ENCODE measurements at regions not wholly inside any gene's neighbourhood (a gene's known extent, or its start where the extent isn't known, plus 50 kb on each side); places are given as distances from the start of the nearest gene placed in this dataset.

GRCh38 chr9:116090030-116090770 is 63.4 kb upstream of the PAPPA start:
- Histone ChIP-seq H3K18ac (ENCODE audit: low read length) (no peak overlapping the region), H2BK15ac (replicated peaks; ENCODE audit: low read depth) (no peak overlapping the region), H3K79me2 (ENCODE audit: control insufficient read depth, insufficient read depth, low read length) (no peaks in the 10 kb centered on the region), H3K4me2 (ENCODE audit: low read length) (no peak overlapping the region), H3K4me3 (ENCODE audit: low read length) (no peak overlapping the region), H2BK5ac (ENCODE audit: low read length) (no peak overlapping the region), H3K9ac (ENCODE audit: low read length) (no peak overlapping the region), H2AK5ac (ENCODE audit: low read length) (no peak overlapping the region), H3K27me3 (ENCODE audit: insufficient read depth, low read length, poor library complexity) (no peaks in the 10 kb centered on the region), H3K27ac (ENCODE audit: low read depth, low read length) (no peak overlapping the region), H3K4me1 (ENCODE audit: control insufficient read depth, low read depth, low read length) (no peaks in the 10 kb centered on the region), H3K4ac (ENCODE audit: low read depth, low read length) (no peak overlapping the region), H3K23ac (ENCODE audit: low read length) (no peak overlapping the region), H4K5ac (ENCODE audit: low read length) (no peak overlapping the region), H3K79me1 (ENCODE audit: low read length) (no peaks in the 10 kb centered on the region), H3K36me3 (ENCODE audit: control insufficient read depth, insufficient read depth, low read length) (no peaks in the 10 kb centered on the region), H4K8ac (ENCODE audit: low read depth, low read length) (no peak overlapping the region), H3K56ac (ENCODE audit: low read length) (no peak overlapping the region), H2BK120ac (ENCODE audit: low read depth, low read length) (no peak overlapping the region)
- no CpG with 5 or more reads among the region's 1 CpG for WGBS (ENCODE audit: extremely low coverage, insufficient coverage, low lambda C conversion rate)
- DNase-seq, result no peak

- no peak overlapping the region for H2BK120ac ChIP-seq (ENCODE audit: low read depth, low read length)
- no peaks in the 10 kb centered on the region for H3K79me2 ChIP-seq (ENCODE audit: control insufficient read depth, insufficient read depth, low read length)
- H3K18ac ChIP-seq (ENCODE audit: low read length), result no peak overlapping the region
- no peaks in the 10 kb centered on the region for H3K27me3 ChIP-seq (ENCODE audit: insufficient read depth, low read length, poor library complexity)
- no peak overlapping the region for H2BK5ac ChIP-seq (ENCODE audit: low read length)
- H2BK15ac ChIP-seq (replicated peaks; ENCODE audit: low read depth), result no peak overlapping the region
- H3K9ac ChIP-seq (ENCODE audit: low read length), result no peak overlapping the region
- no peak overlapping the region for H2AK5ac ChIP-seq (ENCODE audit: low read length)
- H3K36me3 ChIP-seq (ENCODE audit: control insufficient read depth, insufficient read depth, low read length), result no peaks in the 10 kb centered on the region
- no peak overlapping the region for H3K4ac ChIP-seq (ENCODE audit: low read depth, low read length)
- no peak overlapping the region for H3K27ac ChIP-seq (ENCODE audit: low read depth, low read length)
- no peak overlapping the region for H3K23ac ChIP-seq (ENCODE audit: low read length)
- no peak overlapping the region for H3K4me3 ChIP-seq (ENCODE audit: low read length)
- no peak overlapping the region for H3K4me2 ChIP-seq (ENCODE audit: low read length)
- peaks cover 2% of the 10 kb centered on the region for H3K4me1 ChIP-seq (ENCODE audit: control insufficient read depth, low read depth, low read length)
- H3K56ac ChIP-seq (ENCODE audit: low read length), result no peak overlapping the region
- no peak overlapping the region for H4K5ac ChIP-seq (ENCODE audit: low read length)
- no peak overlapping the region for H4K8ac ChIP-seq (ENCODE audit: low read depth, low read length)
- H3K79me1 ChIP-seq (ENCODE audit: low read length), result no peaks in the 10 kb centered on the region
- no peak for DNase-seq
These were observed 58.7 kb upstream of the PAPPA start for GRCh38 chr9:116094846-116095245.

- H3K27me3 ChIP-seq (ENCODE audit: insufficient read depth, low read length, poor library complexity), result no peaks in the 10 kb centered on the region
- no peak overlapping the region for H3K4me3 ChIP-seq (ENCODE audit: low read length)
- no peak overlapping the region for H2BK15ac ChIP-seq (replicated peaks; ENCODE audit: low read depth)
- no peak overlapping the region for H3K9ac ChIP-seq (ENCODE audit: low read length)
- H3K4me1 ChIP-seq (ENCODE audit: control insufficient read depth, low read depth, low read length), result peaks cover 2% of the 10 kb centered on the region
- H2BK120ac ChIP-seq (ENCODE audit: low read depth, low read length), result no peak overlapping the region
- no peaks in the 10 kb centered on the region for H3K79me2 ChIP-seq (ENCODE audit: control insufficient read depth, insufficient read depth, low read length)
- no peaks in the 10 kb centered on the region for H3K79me1 ChIP-seq (ENCODE audit: low read length)
- H3K4me2 ChIP-seq (ENCODE audit: low read length), result no peak overlapping the region
- H2AK5ac ChIP-seq (ENCODE audit: low read length), result no peak overlapping the region
- H2BK5ac ChIP-seq (ENCODE audit: low read length), result no peak overlapping the region
- H3K18ac ChIP-seq (ENCODE audit: low read length), result no peak overlapping the region
- no peaks in the 10 kb centered on the region for H3K36me3 ChIP-seq (ENCODE audit: control insufficient read depth, insufficient read depth, low read length)
- H3K4ac ChIP-seq (ENCODE audit: low read depth, low read length), result no peak overlapping the region
- no peak overlapping the region for H3K56ac ChIP-seq (ENCODE audit: low read length)
- no peak for DNase-seq
- WGBS (ENCODE audit: extremely low coverage, insufficient coverage, low lambda C conversion rate), result no CpG with 5 or more reads among the region's 2 CpGs
- H3K27ac ChIP-seq (ENCODE audit: low read depth, low read length), result no peak overlapping the region
- H4K8ac ChIP-seq (ENCODE audit: low read depth, low read length), result no peak overlapping the region
- H3K23ac ChIP-seq (ENCODE audit: low read length), result no peak overlapping the region
- no peak overlapping the region for H4K5ac ChIP-seq (ENCODE audit: low read length)
These were observed 58.2 kb upstream of the PAPPA start for GRCh38 chr9:116095403-116095802.

- no peak overlapping the region for H2BK5ac ChIP-seq (ENCODE audit: low read length)
- peaks cover 2% of the 10 kb centered on the region for H3K4me1 ChIP-seq (ENCODE audit: control insufficient read depth, low read depth, low read length)
- H3K79me2 ChIP-seq (ENCODE audit: control insufficient read depth, insufficient read depth, low read length), result no peaks in the 10 kb centered on the region
- H4K8ac ChIP-seq (ENCODE audit: low read depth, low read length), result no peak overlapping the region
- H2BK15ac ChIP-seq (replicated peaks; ENCODE audit: low read depth), result no peak overlapping the region
- no peak overlapping the region for H2BK120ac ChIP-seq (ENCODE audit: low read depth, low read length)
- H2AK5ac ChIP-seq (ENCODE audit: low read length), result no peak overlapping the region
- H3K18ac ChIP-seq (ENCODE audit: low read length), result no peak overlapping the region
- DNase-seq, result no peak
- H3K27me3 ChIP-seq (ENCODE audit: insufficient read depth, low read length, poor library complexity), result no peaks in the 10 kb centered on the region
- H3K4me2 ChIP-seq (ENCODE audit: low read length), result no peak overlapping the region
- H3K79me1 ChIP-seq (ENCODE audit: low read length), result no peaks in the 10 kb centered on the region
- H3K36me3 ChIP-seq (ENCODE audit: control insufficient read depth, insufficient read depth, low read length), result no peaks in the 10 kb centered on the region
- H3K9ac ChIP-seq (ENCODE audit: low read length), result no peak overlapping the region
- no CpG with 5 or more reads among the region's 4 CpGs for WGBS (ENCODE audit: extremely low coverage, insufficient coverage, low lambda C conversion rate)
- no peak overlapping the region for H3K4me3 ChIP-seq (ENCODE audit: low read length)
- no peak overlapping the region for H3K56ac ChIP-seq (ENCODE audit: low read length)
- H3K27ac ChIP-seq (ENCODE audit: low read depth, low read length), result no peak overlapping the region
- no peak overlapping the region for H3K4ac ChIP-seq (ENCODE audit: low read depth, low read length)
- no peak overlapping the region for H3K23ac ChIP-seq (ENCODE audit: low read length)
- H4K5ac ChIP-seq (ENCODE audit: low read length), result no peak overlapping the region
These were observed 57.5 kb upstream of the PAPPA start for GRCh38 chr9:116096046-116096445.

- H4K8ac ChIP-seq (ENCODE audit: low read depth, low read length), result no peak overlapping the region
- no CpG with 5 or more reads among the region's 3 CpGs for WGBS (ENCODE audit: extremely low coverage, insufficient coverage, low lambda C conversion rate)
These were observed 56.7 kb upstream of the PAPPA start for GRCh38 chr9:116096853-116097252.

GRCh38 chr9:116098476-116098875 is 55.1 kb upstream of the PAPPA start:
- no CpG with 5 or more reads among the region's 5 CpGs for WGBS (ENCODE audit: extremely low coverage, insufficient coverage, low lambda C conversion rate)
- H3K79me1 ChIP-seq (ENCODE audit: low read length), result no peaks in the 10 kb centered on the region
- no peak overlapping the region for H4K5ac ChIP-seq (ENCODE audit: low read length)
- no peaks in the 10 kb centered on the region for H3K36me3 ChIP-seq (ENCODE audit: control insufficient read depth, insufficient read depth, low read length)
- H3K4ac ChIP-seq (ENCODE audit: low read depth, low read length), result no peak overlapping the region
- no peak overlapping the region for H3K56ac ChIP-seq (ENCODE audit: low read length)
- no peak overlapping the region for H3K9ac ChIP-seq (ENCODE audit: low read length)
- H2BK15ac ChIP-seq (replicated peaks; ENCODE audit: low read depth), result no peak overlapping the region
- no peak overlapping the region for H3K23ac ChIP-seq (ENCODE audit: low read length)
- H3K27me3 ChIP-seq (ENCODE audit: insufficient read depth, low read length, poor library complexity), result no peaks in the 10 kb centered on the region
- H2AK5ac ChIP-seq (ENCODE audit: low read length), result no peak overlapping the region
- no peaks in the 10 kb centered on the region for H3K79me2 ChIP-seq (ENCODE audit: control insufficient read depth, insufficient read depth, low read length)
- no peak overlapping the region for H3K4me2 ChIP-seq (ENCODE audit: low read length)
- no peak for DNase-seq
- H4K8ac ChIP-seq (ENCODE audit: low read depth, low read length), result no peak overlapping the region
- no peak overlapping the region for H2BK120ac ChIP-seq (ENCODE audit: low read depth, low read length)
- H3K4me1 ChIP-seq (ENCODE audit: control insufficient read depth, low read depth, low read length), result peaks cover 2% of the 10 kb centered on the region
- H2BK5ac ChIP-seq (ENCODE audit: low read length), result no peak overlapping the region
- H3K18ac ChIP-seq (ENCODE audit: low read length), result no peak overlapping the region
- H3K4me3 ChIP-seq (ENCODE audit: low read length), result no peak overlapping the region
- no peak overlapping the region for H3K27ac ChIP-seq (ENCODE audit: low read depth, low read length)

More at GRCh38 chr9:116096853-116097252, 56.7 kb upstream of the PAPPA start:
- Histone ChIP-seq H3K27me3 (ENCODE audit: insufficient read depth, low read length, poor library complexity) (no peaks in the 10 kb centered on the region), H4K5ac (ENCODE audit: low read length) (no peak overlapping the region), H3K4ac (ENCODE audit: low read depth, low read length) (no peak overlapping the region), H2AK5ac (ENCODE audit: low read length) (no peak overlapping the region), H2BK120ac (ENCODE audit: low read depth, low read length) (no peak overlapping the region), H3K79me2 (ENCODE audit: control insufficient read depth, insufficient read depth, low read length) (no peaks in the 10 kb centered on the region), H3K4me3 (ENCODE audit: low read length) (no peak overlapping the region), H3K79me1 (ENCODE audit: low read length) (no peaks in the 10 kb centered on the region), H3K4me1 (ENCODE audit: control insufficient read depth, low read depth, low read length) (peaks cover 2% of the 10 kb centered on the region), H3K9ac (ENCODE audit: low read length) (no peak overlapping the region), H2BK5ac (ENCODE audit: low read length) (no peak overlapping the region), H3K23ac (ENCODE audit: low read length) (no peak overlapping the region), H3K56ac (ENCODE audit: low read length) (no peak overlapping the region), H3K36me3 (ENCODE audit: control insufficient read depth, insufficient read depth, low read length) (no peaks in the 10 kb centered on the region), H3K4me2 (ENCODE audit: low read length) (no peak overlapping the region), H3K18ac (ENCODE audit: low read length) (no peak overlapping the region), H3K27ac (ENCODE audit: low read depth, low read length) (no peak overlapping the region), H2BK15ac (replicated peaks; ENCODE audit: low read depth) (no peak overlapping the region)
- peak; percentile 48 for DNase-seq
